ENCODE measurements at regions not wholly inside any gene's neighbourhood (a gene's known extent, or its start where the extent isn't known, plus 50 kb on each side); places are given as distances from the start of the nearest gene placed in this dataset.
A peak's percentile ranks its signal among the peaks of the same experiment; 100 is the strongest.
"Not testable (repeated sequence)": the region's sequence is repeated elsewhere in the genome, so short reads cannot be mapped to it uniquely, and the experiment has no call there.

DNA sequence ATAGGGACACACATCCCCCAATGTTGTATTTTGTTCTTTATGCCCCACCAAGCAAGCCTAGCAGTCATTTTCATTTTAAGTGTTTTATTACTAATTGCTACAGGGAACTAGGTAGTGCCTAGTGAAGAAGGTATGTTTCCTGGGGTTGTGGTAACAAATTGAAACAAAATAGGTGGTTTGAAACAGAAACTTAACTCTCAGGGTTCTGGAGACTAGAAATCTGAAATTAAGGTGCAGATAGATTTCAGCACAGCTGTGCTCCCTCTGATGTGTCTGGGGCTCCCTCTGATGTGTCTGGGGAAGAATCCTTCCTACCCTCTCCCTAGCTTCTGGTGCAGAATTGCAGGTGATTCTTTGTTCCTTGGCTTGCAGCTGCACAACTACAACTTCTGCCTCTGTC lies 390.1 kb downstream of the ZFHX3 start:
- DNase-seq (ENCODE audit: low read depth, low spot score), result no peak

DNA sequence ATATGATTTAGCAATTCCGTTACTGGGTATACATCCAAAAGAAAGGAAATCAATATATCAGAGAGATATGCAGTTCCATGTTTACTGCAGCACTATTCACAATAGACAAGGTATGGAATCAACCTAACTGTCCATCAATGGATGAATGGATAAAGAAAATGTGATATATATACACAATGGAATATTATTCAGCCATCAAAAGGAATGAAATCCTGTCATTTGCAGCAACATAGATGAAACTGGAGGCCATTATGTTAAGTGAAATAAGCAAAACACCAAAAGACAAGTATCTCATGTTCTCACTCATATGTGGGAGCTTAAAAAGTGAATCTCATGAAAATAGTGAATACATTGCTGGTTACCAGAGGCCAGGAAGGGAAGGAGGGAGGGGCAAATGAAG lies 390.8 kb downstream of the ZFHX3 start:
- DNase-seq (ENCODE audit: low read depth, low spot score), result no peak

DNA sequence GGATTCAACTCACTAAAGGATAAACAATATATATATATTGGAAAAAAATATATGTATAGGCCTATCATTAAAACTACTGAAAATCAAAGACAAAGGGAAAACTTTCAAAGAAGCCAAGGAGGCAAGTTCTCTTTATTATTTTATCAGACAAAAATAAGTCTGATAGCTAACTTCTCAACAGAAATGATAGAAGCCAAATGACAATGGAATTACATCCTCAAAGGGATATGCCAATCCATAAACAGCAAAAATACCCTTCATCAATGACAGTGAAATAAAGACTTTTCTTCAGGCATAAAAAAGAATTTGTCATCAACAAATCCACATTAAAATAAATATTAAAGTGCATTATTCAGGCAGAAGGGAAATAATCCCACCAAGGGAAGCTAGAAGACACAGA lies 393.4 kb downstream of the ZFHX3 start:
- no peak for DNase-seq (ENCODE audit: low read depth, low spot score)

DNA sequence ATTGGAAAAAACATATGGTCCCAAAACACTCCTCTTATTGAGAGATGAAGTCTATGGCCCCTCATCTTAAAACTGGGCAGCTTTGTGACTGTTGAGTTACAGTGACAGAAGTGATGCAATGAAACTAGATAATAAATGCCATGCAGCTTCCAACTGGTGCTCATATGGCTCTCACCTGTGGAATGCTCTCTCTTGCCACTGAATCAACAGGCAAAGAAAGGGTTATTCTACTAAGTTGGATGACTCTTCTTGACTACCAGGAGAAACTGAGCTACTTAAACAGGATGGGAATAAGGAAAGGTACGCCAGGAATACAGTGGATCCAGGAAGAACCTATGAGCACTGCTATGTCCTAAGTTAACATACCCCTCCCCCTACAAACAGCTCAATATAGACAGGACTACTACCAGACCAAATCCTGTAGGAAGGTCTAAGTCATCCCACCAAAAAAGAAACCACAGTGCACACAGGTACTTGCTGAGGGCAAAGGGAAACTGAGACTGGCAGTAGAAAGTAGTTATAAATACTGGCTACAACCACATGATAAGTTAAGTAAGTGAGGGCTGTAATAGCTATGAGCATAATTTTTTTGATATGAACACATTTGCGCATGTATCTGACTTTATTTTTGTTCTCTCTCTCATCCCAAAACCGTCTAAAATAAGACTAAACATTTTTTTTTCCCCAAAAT lies 398.5 kb downstream of the ZFHX3 start:
- no peak for DNase-seq (ENCODE audit: low read depth, low spot score)

DNA sequence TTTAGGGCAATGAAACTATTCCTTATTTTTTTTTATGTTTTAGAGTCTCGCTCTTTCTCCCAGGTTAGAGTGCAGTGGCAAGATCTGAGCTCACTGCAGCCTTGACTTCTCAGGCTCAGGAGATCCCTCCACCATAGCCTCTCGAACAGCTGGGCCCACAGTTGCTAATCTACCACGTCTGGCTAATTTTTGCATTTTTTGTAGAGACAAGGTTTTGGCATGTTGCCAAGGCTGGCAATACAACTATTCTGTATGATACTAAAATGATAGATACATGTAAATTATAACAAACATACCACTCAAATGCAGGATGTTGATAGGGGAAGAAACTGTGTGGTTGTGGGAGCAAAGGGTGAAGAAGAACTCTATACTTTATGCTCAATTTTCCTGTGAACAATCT lies 401.3 kb downstream of the ZFHX3 start:
- no peak for DNase-seq (ENCODE audit: low read depth, low spot score)

DNA sequence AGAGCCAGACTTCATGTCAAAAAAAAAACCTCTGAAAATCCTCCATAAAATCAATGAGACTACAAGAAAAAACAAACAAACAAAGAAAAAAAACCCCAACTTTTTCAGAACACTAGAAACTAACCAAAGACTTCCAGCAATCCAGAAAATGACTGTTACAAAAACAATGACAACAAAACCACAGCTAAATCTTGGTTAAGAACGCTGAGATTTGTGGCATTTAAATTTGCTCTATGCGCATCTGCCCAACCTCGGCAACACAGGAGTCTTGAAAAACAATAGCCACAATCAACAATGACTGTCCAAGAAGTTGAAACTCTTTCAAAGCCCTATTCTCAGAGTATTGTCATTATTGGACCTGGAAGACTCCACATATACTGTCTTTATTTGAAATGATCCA lies 402.4 kb downstream of the ZFHX3 start:
- DNase-seq (ENCODE audit: low read depth, low spot score), result peak; percentile 39

DNA sequence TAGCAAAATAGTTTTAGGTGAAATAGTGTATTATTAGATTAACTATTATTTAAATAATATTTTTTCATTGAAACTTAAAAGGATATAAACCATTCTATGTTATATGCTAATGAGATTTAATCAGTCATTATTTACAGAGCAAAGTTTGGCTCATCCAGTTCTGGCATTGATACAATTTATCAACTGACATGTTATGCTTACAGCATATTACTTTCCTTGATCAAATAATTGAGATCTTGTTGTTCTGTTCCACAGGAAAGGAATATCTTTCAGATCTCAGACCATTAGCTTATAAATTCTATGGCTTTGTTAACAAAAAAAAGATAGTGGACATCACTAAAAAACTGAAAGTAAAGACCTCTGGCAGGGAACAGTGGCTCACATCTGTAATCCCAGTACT lies 403.0 kb downstream of the ZFHX3 start:
- no peak for DNase-seq (ENCODE audit: low read depth, low spot score)

DNA sequence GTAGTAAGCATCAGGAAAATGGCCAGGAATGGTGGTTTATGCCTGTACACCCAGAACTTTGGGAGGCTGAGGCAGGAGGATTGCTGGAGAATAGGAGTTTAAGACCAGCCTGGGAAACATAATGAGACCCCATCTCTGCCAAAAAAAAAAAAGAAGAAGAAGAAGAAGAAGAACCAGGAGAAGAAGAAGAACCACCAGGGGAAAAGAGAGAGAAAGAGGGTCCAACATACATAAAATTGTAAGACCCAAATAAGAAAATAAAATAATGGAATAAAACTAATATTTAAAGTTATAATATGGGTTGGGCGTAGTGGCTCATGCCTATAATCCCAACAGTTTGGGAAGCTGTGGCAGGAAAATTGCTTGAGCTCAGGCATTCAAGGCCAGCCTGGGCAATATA lies 408.4 kb downstream of the ZFHX3 start:
- no peak for DNase-seq (ENCODE audit: low read depth, low spot score)

DNA sequence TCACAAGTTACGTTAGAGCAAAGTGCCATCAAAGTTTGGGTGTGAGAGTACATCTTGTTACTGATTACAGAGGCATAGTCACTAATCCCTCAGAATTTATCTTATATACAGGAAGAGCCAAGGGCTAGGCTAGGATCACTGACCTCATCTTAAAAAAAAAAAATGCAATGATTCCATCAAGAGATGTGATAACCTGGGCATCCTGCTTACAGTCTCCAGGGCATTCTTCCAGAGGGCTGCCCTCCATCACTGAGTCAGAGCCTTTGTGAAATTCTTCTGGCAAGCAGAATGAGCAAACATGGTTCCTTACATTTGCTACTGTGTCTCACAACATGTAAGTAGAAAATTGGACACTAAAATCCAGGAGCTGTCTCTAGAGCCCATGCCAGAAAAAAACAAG lies 410.6 kb downstream of the ZFHX3 start:
- peak; percentile 73 for DNase-seq (ENCODE audit: low read depth, low spot score)

DNA sequence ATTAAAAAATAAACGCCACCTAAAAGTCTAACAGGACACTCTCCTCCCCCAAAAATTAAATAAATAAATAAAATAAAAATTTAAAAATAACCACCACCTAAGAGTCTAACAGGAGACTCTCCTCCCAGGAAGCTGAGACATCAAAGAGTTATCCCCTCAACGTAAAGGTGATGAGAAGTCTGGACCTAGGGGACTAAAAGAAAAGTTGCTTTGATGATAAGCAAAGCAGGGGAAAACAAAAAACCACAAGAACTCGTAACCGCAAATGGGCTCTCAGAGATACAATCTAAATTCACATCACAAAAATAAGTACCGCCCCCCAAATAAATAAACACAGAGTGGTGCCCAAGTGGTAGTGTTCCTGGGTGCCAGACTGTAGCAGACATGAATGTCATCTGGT lies 412.2 kb downstream of the ZFHX3 start:
- no peak for DNase-seq (ENCODE audit: low read depth, low spot score)

DNA sequence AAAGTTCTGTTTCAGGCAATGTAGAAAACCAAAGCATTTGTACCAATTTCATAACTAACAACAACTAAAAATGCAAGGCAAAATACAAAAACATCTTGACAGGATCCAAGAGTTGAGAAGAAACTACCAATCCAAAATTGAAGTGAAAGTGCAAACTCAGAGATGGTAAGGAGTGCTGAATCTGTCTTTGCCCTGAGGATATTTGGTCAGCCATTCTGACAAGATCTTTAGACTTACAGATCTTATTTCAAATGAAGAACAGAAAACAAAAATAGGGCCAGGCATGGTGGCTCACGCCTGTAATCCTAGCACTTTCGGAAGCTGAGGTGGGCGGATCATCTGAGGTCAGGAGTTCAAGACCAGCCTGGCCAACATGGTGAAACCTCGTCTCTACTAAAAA lies 412.8 kb downstream of the ZFHX3 start:
- DNase-seq (ENCODE audit: low read depth, low spot score), result no peak

DNA sequence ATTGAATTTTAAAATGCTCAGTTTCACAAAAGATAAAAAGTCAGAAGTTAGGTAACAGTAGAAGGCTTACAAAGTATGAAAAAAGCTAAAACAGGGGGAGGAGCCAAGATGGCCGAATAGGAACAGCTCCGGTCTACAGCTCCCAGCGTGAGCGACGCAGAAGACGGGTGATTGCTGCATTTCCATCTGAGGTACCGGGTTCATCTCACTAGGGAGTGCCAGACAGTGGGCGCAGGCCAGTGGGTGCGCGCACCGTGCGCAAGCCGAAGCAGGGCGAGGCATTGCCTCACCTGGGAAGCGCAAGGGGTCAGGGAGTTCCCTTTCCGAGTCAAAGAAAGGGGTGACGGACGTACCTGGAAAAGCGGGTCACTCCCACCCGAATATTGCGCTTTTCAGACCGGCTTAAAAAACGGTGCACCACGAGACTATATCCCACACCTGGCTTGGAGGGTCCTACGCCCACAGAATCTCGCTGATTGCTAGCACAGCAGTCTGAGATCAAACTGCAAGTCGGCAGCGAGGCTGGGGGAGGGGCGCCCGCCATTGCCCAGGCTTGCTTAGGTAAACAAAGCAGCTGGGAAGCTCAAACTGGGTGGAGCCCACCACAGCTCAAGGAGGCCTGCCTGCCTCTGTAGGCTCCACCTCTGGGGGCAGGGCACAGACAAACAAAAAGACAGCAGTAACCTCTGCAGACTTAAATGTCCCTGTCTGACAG lies 420.6 kb downstream of the ZFHX3 start:
- DNase-seq (ENCODE audit: low read depth, low spot score), result not testable (repeated sequence)

DNA sequence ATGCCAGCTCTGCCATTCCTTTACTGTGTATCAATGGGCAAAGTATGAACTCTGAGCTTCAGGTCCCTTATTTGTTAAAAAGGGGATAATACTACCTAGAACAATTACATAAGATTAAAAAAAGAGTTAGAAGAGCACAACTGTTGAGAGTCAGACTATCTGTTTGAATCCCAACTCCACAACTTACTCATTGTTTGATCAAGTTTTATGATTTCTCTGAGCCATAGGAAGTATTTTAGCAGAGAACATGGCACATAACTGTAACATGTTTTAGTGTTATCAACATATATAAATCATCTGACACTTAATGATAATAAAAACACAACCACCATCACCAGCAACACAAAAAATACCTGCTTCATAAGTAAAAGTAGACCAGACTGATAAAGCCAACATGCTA lies 421.3 kb downstream of the ZFHX3 start:
- DNase-seq (ENCODE audit: low read depth, low spot score), result no peak

DNA sequence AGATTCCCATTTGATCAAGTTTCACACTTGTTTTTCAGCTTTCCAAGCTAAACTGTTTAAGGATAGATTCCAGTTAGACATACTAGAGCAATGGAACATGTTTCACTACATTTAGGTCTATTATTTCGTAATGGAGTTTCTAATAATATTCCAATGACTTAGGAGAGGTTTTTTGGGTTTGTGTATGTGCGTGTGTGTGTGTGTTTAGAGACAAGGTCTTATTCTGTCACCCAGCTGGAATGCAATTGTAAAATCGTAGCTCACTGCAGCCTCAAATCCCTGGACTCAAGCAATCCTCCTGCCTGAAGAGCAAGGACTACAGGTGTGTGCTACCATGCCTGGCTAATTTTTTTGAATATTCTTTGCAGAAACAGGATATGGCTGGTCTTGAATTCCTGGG lies 426.3 kb downstream of the ZFHX3 start:
- no peak for DNase-seq (ENCODE audit: low read depth, low spot score)

DNA sequence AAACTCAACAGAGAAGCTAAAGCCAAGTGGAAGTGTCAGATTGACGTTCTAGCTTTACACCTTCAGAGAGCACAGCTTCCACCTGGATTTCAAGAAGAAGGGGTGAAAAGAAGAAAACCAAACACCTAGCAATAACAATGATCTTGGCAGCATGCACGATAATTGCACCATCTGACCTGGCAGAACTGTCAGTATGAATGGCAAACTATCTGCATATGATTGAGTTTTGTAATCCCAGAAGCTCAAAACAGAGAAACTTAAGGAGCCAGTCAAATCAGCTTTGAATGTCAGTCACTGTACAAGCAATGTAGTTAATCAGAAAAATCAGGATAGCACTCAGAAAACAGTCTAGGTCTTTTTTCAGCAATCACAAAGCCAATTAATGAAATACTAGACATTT lies 427.1 kb downstream of the ZFHX3 start:
- DNase-seq (ENCODE audit: low read depth, low spot score), result no peak

DNA sequence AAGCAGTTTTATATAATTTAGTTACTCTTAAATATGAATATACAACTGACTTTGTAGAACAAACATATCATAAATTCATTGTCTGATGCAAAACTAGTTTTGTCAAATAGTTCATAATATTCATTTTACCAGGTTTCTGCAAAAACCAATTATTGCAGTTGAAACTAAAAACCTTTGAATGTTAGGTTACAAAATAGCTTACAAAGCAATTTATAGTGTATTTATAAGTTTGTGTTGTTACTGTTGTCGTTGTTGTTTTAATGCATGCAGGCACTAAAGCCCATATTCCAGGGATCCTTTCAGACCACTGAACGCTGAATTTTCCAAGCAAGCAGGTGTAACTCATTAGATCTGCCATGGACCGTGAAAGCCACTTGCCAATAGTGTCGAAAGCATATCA lies 427.6 kb downstream of the ZFHX3 start:
- DNase-seq (ENCODE audit: low read depth, low spot score), result no peak

DNA sequence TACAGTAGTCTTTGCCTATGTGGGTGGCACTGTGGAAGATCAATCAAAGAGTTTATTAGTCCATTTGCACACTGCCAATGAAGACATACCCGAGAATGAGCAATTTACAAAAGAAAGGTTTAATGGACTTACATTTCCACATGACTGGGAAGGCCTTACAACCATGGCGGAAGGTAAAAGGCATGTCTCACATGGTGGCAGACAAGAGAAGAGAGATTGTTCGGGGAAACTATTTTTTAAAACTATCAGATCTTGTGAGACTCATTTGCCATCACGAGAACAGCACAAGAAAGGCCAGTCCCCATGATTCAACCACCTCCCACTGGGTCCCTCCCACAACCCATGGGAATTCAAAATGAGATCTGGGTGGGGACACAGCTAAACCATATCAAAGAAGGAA lies 432.1 kb downstream of the ZFHX3 start:
- DNase-seq (ENCODE audit: low read depth, low spot score), result no peak

DNA sequence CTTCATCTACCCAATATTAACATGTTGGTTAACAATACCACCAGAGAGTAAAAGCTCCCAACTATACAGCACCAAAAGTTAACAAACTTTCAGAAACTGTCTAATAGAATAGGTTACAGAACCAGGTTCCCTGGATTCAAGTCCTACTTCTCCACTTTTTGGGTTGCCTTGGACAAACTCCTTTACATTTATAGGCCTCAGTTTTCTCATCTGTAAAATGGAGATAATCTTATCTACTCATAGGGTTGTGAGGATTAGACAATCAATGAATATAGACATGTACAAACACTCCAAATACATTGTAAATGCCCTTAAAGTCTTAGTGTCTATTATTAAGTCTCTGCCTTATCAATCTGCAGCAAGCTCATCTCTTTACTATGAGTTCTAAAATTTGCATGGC lies 435.2 kb downstream of the ZFHX3 start:
- no peak for DNase-seq (ENCODE audit: low read depth, low spot score)

DNA sequence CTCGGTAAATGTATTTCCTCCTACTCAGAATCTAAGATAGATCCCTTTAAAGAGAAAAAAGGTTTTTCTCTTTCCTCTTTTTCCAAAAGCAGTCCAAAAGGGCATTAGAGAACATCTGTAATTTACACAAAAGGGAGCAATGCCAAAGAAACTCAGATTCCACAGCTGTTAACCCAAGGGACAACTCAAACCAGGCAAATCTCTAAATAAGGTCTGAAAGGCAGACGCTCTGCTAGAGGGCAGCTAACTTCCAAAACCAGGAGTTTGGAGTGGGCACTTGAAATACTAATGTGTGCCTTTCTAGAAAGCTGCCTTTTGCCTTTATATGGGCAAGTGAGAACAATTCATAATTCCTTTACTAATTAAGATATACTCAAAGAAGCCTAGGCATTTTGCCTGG lies 435.7 kb downstream of the ZFHX3 start:
- no peak for DNase-seq (ENCODE audit: low read depth, low spot score)

DNA sequence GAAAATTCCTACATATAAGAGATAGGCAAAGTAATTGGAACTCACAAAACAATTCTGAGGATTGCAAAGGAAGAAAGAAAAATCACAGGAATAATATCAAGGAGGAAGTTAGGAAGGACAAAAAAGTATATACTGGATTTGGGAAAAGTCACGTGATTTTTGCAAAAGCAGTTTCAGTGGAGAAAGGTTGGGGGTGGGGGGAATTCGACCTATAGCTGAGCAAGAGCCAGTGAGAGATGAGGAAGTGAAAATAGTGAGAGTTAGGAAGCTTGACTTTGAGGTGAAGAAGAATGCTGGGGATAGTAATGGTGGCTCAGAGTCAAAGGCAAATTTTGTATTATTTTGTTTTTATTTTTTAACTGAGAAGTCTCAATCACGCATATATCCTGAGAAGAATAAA lies 438.0 kb upstream of the PMFBP1 start:
- no peak for DNase-seq (ENCODE audit: low read depth, low spot score)

DNA sequence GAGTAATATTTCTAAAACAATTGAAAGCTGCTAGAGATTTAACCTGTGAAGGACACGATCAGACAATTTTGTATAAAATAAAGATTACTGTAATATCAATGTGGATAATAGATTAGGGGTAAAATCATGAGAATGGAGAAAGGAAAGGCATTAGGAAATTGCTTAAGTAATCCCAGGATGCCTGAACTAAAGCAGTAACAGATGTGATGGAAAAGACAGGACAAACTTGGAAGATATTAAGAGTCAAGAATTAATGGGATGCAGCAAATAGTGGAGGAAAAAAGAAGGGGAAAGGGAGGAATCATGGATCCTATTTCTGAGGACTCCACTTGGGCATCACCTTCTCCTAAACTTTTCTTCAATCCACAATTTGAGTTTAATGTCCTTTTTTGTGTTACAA lies 437.1 kb upstream of the PMFBP1 start:
- no peak for DNase-seq (ENCODE audit: low read depth, low spot score)

DNA sequence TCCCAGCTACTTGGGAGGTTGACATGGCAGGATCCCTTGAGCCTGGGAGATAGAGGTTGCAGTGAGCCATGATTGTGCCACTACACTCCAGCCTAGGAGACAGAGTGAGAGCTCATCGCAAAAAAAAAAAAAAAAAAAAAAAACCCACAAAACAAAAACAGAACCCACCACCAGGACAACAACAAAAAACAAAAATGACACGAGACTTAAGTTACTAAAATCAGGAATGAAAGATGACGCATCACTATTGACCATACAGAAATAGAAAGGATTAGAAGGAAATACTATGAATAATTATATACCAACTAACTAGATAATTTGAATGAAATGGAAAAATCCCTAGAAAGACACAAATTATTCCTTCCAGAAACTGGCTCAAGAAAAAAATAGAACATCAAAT lies 432.4 kb upstream of the PMFBP1 start:
- DNase-seq (ENCODE audit: low read depth, low spot score), result no peak

DNA sequence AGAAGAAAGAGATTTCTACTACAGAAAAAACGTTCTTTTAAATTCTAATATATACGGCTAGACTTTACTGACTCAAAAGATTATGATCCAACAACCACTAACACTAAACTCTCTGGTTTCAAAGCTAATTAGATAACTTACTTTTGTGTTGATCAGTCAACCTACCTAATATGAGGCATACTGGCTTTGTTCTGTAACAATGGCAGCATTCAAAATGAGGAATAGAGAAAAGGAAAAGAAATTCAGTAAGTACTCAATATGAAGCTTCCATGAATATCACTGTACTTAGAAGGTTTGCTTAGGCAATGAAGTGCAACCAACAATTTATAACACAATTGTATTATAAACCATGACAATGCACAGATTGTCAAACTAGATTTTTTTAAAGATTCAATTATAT lies 430.5 kb upstream of the PMFBP1 start:
- DNase-seq (ENCODE audit: low read depth, low spot score), result no peak

DNA sequence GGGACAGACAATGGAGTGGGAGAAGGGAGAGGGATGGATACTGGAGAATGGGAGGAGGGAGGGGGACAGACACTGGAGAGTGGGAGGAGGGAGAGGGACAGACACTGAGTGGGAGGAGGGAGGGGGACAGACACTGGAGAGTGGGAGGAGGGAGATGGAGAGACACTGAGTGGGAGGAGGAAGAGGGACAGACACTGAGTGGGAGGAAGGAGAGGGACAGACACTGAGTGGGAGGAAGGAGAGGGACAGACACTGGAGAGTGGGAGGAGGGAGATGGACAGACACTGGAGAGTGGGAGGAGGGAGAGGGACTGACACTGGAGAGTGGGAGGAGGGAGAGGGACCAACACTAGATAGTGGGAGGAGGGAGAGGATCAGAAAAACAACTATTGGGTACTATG lies 426.7 kb upstream of the PMFBP1 start:
- DNase-seq (ENCODE audit: low read depth, low spot score), result no peak
